ENCODE measurements at regions not wholly inside any gene's neighbourhood (a gene's known extent, or its start where the extent isn't known, plus 50 kb on each side); places are given as distances from the start of the nearest gene placed in this dataset.

- no peak for TF ChIP-seq CTCF (conservative IDR thresholded peaks at IDR 0.05)
- H3K27ac ChIP-seq, result peak overlapping the region; percentile 47; the same call in 1 of the 2 replicates
These were observed 241.8 kb upstream of the ATP2B1 start for GRCh38 chr12:89950421-89950820.

DNA sequence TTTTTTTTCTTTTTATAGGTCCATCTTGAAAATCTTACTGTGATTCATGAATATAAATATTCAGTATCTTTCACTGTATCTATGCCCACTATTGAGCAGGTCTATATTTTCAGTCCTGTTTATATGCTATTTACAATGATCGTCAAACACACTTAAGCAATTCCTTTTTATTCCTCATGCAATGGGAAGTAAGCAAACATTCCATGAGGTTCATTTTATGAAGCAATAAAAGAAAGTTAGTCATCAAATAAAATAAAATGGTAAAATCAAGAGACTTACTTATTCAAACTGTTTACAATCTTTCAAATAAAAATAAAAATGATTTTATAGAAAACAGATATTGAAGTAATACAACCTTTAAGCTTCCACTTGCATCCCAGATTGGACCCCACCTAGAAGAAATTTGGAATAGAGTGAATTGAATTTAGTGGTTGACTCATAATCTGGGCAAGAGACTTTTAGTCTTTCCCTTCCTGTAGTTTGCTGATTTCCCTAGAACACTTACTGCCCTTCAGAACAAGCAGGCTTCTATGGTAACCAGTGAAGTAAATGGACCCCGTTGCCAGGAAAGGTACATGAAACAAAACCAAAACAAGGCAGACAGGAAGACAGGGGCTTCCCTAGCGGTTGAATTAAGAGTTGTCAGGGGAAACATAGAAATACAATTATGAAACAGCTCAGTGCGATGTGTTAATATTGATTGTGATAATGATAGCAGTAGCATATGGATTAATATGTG, 241.0 kb upstream of the ATP2B1 start:
- H3K27ac ChIP-seq, result peak overlapping the region; percentile 47
- TF ChIP-seq CTCF (conservative IDR thresholded peaks at IDR 0.05), result peak; percentile 43

- no peak overlapping the region for H3K27ac ChIP-seq
- TF ChIP-seq CTCF (conservative IDR thresholded peaks at IDR 0.05), result no peak
These were observed 239.9 kb upstream of the ATP2B1 start for GRCh38 chr12:89948271-89949175.

DNA sequence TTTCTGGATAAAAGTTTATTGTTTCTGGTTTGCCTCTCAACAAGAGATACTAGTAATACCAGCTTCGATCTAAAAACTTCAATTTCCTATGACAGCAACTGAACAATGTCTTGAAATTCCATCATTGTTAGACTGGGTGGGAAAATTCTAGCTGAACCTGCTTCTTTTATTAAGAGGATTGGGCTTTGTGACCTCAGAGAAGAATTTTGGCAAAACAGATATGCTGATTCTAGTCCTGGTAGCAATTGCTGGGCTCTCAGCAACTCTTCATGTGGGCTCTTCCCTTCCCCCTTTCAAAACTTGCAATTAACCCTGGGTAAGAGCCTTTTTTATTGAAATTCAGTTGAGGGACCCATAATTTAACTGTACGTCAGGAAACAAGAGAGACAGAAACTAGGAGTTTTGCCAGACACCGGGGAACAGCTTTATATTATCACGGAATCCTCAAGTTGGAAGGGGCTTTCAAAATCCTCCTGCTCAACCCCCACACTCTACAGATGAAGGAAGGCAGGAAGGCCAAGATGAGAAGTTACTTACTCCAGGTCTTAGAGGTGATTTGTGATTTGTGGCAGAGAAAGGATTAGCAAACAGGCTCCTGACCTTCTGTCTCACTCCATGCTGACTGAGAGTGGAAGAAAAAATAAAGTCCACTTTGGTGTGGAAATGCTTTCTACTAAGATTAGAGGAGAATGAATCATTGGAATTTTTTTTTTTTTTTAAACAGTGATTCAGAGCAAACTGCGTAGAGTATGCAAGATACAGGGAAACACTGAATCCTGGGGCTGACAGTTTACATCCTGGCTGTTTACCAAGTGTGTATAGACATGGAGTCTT, 239.0 kb upstream of the ATP2B1 start:
- H3K27ac ChIP-seq, result no peak overlapping the region
- no peak for TF ChIP-seq CTCF (conservative IDR thresholded peaks at IDR 0.05)

DNA sequence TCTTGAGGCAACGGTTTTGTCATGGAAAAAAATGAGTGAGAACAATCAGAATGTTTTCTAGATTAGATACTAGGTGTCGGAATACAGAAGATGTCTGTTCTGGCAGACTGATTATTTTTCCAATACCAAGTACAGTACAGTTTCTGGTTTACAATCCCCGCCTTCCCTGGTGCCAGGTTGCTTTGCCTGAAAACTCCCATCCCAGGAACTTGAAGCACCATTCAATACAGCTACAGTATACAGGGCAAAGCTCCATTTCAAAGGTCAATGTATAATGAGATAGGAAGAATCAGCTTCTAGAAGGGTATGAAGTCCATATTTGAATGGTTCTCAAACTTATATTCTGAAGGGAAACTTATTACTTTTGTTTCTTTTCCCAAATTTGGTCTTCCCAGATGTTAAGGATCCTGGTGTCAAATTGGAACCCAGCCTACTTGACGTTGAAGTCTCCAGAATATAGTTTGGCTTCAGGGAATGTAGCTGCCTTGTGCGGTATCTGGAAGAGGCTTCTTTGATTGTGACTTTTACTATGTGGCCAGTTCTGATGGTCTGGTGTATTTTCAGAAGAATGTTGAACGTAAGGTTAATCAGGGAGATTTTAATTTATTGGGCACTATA, 238.0 kb upstream of the ATP2B1 start:
- TF ChIP-seq CTCF (conservative IDR thresholded peaks at IDR 0.05), result no peak
- H3K27ac ChIP-seq, result no peak overlapping the region

DNA sequence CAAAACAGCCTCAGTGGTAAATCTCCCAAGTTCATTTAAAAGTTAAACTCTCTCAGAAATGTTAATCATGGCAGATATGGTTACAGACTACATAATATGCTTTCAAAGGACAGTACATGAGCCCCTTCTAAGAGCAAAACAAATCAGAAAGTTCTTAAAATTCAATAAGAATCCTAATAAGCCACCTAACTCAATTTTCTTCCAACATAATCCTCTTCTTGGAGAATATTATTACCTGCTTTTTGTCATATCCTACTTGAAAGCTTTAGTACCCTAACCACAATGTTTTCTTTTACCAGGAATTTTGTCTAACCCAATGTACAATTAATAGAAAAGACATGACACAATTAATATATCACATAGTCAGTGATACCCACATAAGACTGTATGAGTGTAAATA, 236.5 kb upstream of the ATP2B1 start:
- H3K27ac ChIP-seq, result no peak overlapping the region
- TF ChIP-seq CTCF (conservative IDR thresholded peaks at IDR 0.05), result no peak

All from VCaP (cell line).